SK-N-SH (cell line): ENCODE measurements at regions not wholly inside any gene's neighbourhood (a gene's known extent, or its start where the extent isn't known, plus 50 kb on each side); places are given as distances from the start of the nearest gene placed in this dataset.

Experiments
- CTCF ChIA-PET: fragments of 300-600, 350-600 bp; formaldehyde crosslinking; extraction: SDS; loops from one replicate; lab custom pipeline; 2021; lab: Yijun Ruan, JAX
- POLR2A ChIA-PET: fragments of 350-600 bp; sonication (Branson Sonifier 250); formaldehyde crosslinking; extraction: SDS; loops from one replicate; lab custom pipeline; 2020; ENCODE audit warnings: antibody characterized with exemption, inconsistent platforms; lab: Yijun Ruan, JAX
- DNase-seq: peaks from one replicate; pipeline ENCODE4 v3.0.0; 2012
- H2AFZ ChIP-seq: fragments of 200-600 bp; sonication (generic); 2 replicates; pipeline ENCODE4 v1.8.1; 2016; ENCODE audit warnings: antibody characterized with exemption, mild to moderate bottlenecking, low read depth
- H3F3A ChIP-seq: fragments of 200-600 bp; sonication (generic); replicated peaks from 2 replicates; pipeline ENCODE3; 2016; ENCODE audit warnings: antibody characterized with exemption, mild to moderate bottlenecking; ENCODE audit not compliant: insufficient read depth
- H3K27ac ChIP-seq, 2 experiments: fragments of 200-500 bp in 1 of 2; fragments of 200-600 bp in 1 of 2; sonication (Bioruptor generic) in 1 of 2; sonication (generic), shearing (Covaris generic) in 1 of 2; 2 replicates each; pipeline versions ENCODE4 v1.5.1 to v1.6.1; 2014 to 2016; ENCODE audit warnings: low read depth in 2 of 2, inconsistent platforms in 1 of 2, low read length in 1 of 2, mild to moderate bottlenecking in 1 of 2, mixed read lengths in 1 of 2
- H3K27me3 ChIP-seq: fragments of 200-600 bp; sonication (generic), shearing (Covaris generic); 2 replicates; pipeline ENCODE4 v1.6.1; 2016; ENCODE audit warnings: mixed run types; ENCODE audit not compliant: insufficient read depth
- H3K36me3 ChIP-seq, 2 experiments: fragments of 200-500 bp in 1 of 2; fragments of 200-600 bp in 1 of 2; sonication (Bioruptor generic) in 1 of 2; sonication (generic) in 1 of 2; replicated peaks in 1 of 2; 2 replicates each; pipeline versions ENCODE3 to v1.5.1; 2014 to 2016; ENCODE audit warnings: low read length in 1 of 2, mild to moderate bottlenecking in 1 of 2; ENCODE audit not compliant: insufficient read depth in 2 of 2, control insufficient read depth in 1 of 2
- H3K4me1 ChIP-seq, 2 experiments: fragments of 200-500 bp in 1 of 2; fragments of 200-600 bp in 1 of 2; sonication (Bioruptor generic) in 1 of 2; sonication (generic), shearing (Covaris generic) in 1 of 2; 2 replicates each; pipeline versions ENCODE4 v1.5.1 to v1.6.1; 2014 to 2016; ENCODE audit warnings: low read depth in 1 of 2, low read length in 1 of 2, mixed run types in 1 of 2; ENCODE audit not compliant: insufficient read depth in 2 of 2, control insufficient read depth in 1 of 2
- H3K4me2 ChIP-seq: fragments of 200-600 bp; sonication (generic), shearing (Covaris generic); 2 replicates; pipeline ENCODE4 v1.6.1; 2017; ENCODE audit warnings: mixed run types
- H3K4me3 ChIP-seq, 2 experiments: fragments of 200-500 bp in 1 of 2; fragments of 200-600 bp in 1 of 2; sonication (Bioruptor generic) in 1 of 2; sonication (generic), shearing (Covaris generic) in 1 of 2; 2 replicates each; pipeline versions ENCODE4 v1.5.1 to v1.8.1; 2014 to 2016; ENCODE audit warnings: low read depth in 2 of 2, inconsistent platforms in 1 of 2, low read length in 1 of 2, mild to moderate bottlenecking in 1 of 2, mixed read lengths in 1 of 2, moderate library complexity in 1 of 2
- H3K79me2 ChIP-seq: fragments of 200-600 bp; sonication (generic); 2 replicates; pipeline ENCODE4 v1.8.1; 2017; ENCODE audit warnings: mild to moderate bottlenecking; ENCODE audit not compliant: insufficient read depth
- H3K9ac ChIP-seq: fragments of 200-600 bp; sonication (generic); 2 replicates; pipeline ENCODE4 v1.6.1; 2017; ENCODE audit warnings: mixed run types
- H3K9me2 ChIP-seq: fragments of 200-600 bp; sonication (generic); 2 replicates; pipeline ENCODE4 v1.6.1; 2017; ENCODE audit warnings: mixed run types
- H3K9me3 ChIP-seq: fragments of 200-600 bp; sonication (generic); 2 replicates; pipeline ENCODE4 v1.6.1; 2017; ENCODE audit warnings: mixed run types, mild to moderate bottlenecking, moderate library complexity
- H4K20me1 ChIP-seq: fragments of 200-600 bp; sonication (generic); 2 replicates; pipeline ENCODE4 v1.6.1; 2017; ENCODE audit warnings: mild to moderate bottlenecking, mixed run types; ENCODE audit not compliant: insufficient read depth
- CHD2 ChIP-seq: fragments of 150-350 bp; IDR thresholded peaks from 2 replicates; pipeline ENCODE4 v1.6.1; 2018; ENCODE audit warnings: low read length; ENCODE audit not compliant: partially characterized antibody
- CTCF ChIP-seq: fragments of 200-600 bp; sonication (generic); IDR thresholded peaks from 2 replicates; pipeline ENCODE4 v1.6.1; 2017; ENCODE audit warnings: antibody characterized with exemption, mild to moderate bottlenecking, moderate library complexity
- FOSL2 ChIP-seq: IDR thresholded peaks from 2 replicates; pipeline ENCODE4 v1.4.0; 2012; ENCODE audit warnings: low read depth, mild to moderate bottlenecking, moderate library complexity, borderline replicate concordance
- GABPA ChIP-seq: IDR thresholded peaks from 2 replicates; pipeline ENCODE4 v1.4.0; 2012; ENCODE audit warnings: low read depth, mild to moderate bottlenecking
- MEF2A ChIP-seq: IDR thresholded peaks from 2 replicates; pipeline ENCODE4 v1.4.0; 2012; ENCODE audit warnings: low read depth, borderline replicate concordance
- POLR2AphosphoS5 ChIP-seq: IDR thresholded peaks from 2 replicates; pipeline ENCODE4 v1.6.1; 2012; ENCODE audit warnings: low read depth, low read length
- RAD21 ChIP-seq: IDR thresholded peaks from 2 replicates; pipeline ENCODE4 v1.6.1; 2012; ENCODE audit warnings: mild to moderate bottlenecking, low read length
- RXRA ChIP-seq: IDR thresholded peaks from 2 replicates; pipeline ENCODE4 v1.4.0; 2012; ENCODE audit warnings: low read depth, mild to moderate bottlenecking, borderline replicate concordance
- TAF1 ChIP-seq: IDR thresholded peaks from 2 replicates; pipeline ENCODE4 v1.6.1; 2012; ENCODE audit warnings: low read depth, mild to moderate bottlenecking, low read length, moderate library complexity, borderline replicate concordance
- TEAD4 ChIP-seq: IDR thresholded peaks from 2 replicates; pipeline ENCODE4 v1.4.0; 2012; ENCODE audit warnings: mild to moderate bottlenecking, borderline replicate concordance; ENCODE audit not compliant: insufficient read depth
- YY1 ChIP-seq: IDR thresholded peaks from 2 replicates; pipeline ENCODE4 v1.4.0; 2012; ENCODE audit warnings: low read depth, mild to moderate bottlenecking
- ZBTB33 ChIP-seq: IDR thresholded peaks from 2 replicates; pipeline ENCODE4 v1.4.0; 2012; ENCODE audit warnings: low read depth, borderline replicate concordance
- WGBS: methylation state at CpG from one replicate; pipeline ENCODE4 v1.1.6; 2017; ENCODE audit warnings: low lambda C conversion rate; 5-methylcytosine and 5-hydroxymethylcytosine counted together
- TF ChIP-seq, protein P1 (sequence below): IDR thresholded peaks from 2 replicates; pipeline ENCODE4 v1.4.0; 2012; ENCODE audit warnings: low read depth, borderline replicate concordance
- TF ChIP-seq, protein P2 (sequence below): IDR thresholded peaks from 2 replicates; pipeline ENCODE4; 2012

GRCh38 chr5:2557435-2557834 is 194.0 kb downstream of the IRX2 start:
- 0 out of 2 replicates have a peak, but pooled peaks cover 7% of the 10 kb centered on the region for H3K9me3 ChIP-seq
- TF ChIP-seq CHD2 (no peak), CTCF (no peak), RAD21 (no peak), YY1 (no peak), FOSL2 (no peak), TAF1 (no peak), TEAD4 (no peak), MEF2A (no peak), POLR2AphosphoS5 (no peak), ZBTB33 (no peak), RXRA (no peak), GABPA (no peak)
- TF ChIP-seq, protein P1, sequence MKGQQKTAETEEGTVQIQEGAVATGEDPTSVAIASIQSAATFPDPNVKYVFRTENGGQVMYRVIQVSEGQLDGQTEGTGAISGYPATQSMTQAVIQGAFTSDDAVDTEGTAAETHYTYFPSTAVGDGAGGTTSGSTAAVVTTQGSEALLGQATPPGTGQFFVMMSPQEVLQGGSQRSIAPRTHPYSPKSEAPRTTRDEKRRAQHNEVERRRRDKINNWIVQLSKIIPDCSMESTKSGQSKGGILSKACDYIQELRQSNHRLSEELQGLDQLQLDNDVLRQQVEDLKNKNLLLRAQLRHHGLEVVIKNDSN: no peak
- TF ChIP-seq, protein P2, sequence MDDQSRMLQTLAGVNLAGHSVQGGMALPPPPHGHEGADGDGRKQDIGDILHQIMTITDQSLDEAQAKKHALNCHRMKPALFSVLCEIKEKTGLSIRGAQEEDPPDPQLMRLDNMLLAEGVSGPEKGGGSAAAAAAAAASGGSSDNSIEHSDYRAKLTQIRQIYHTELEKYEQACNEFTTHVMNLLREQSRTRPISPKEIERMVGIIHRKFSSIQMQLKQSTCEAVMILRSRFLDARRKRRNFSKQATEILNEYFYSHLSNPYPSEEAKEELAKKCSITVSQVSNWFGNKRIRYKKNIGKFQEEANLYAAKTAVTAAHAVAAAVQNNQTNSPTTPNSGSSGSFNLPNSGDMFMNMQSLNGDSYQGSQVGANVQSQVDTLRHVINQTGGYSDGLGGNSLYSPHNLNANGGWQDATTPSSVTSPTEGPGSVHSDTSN: no peak
- TF ChIP-seq, all 33 proteins: peak for 0
- CTCF ChIA-PET: no interaction called here

More at GRCh38 chr5:2557435-2557834, 194.0 kb downstream of the IRX2 start:
- H3K4me1 ChIP-seq: no peaks in the 10 kb centered on the region
- no peaks in the 10 kb centered on the region for H3F3A ChIP-seq
- no peaks in the 10 kb centered on the region for H4K20me1 ChIP-seq
- H2AFZ ChIP-seq: no peak overlapping the region
- POLR2A ChIA-PET: no interaction called here
- no peak overlapping the region for H3K9ac ChIP-seq
- H3K36me3 ChIP-seq: no peaks in the 10 kb centered on the region
- WGBS: 3% methylated on average over 11 of the region's 12 CpGs
- no peak overlapping the region for H3K27ac ChIP-seq
- no peak overlapping the region for H3K4me2 ChIP-seq
- peaks cover 7% of the 10 kb centered on the region; the same call in 1 of the 2 replicates for H3K27me3 ChIP-seq
- no peak overlapping the region for H3K4me3 ChIP-seq
- H3K9me2 ChIP-seq: no peaks in the 10 kb centered on the region
- no peaks in the 10 kb centered on the region for H3K79me2 ChIP-seq
- DNase-seq: no peak
